Hematopoietic multipotent progenitor cell treated with erythropoietin and hydrocortisone succinate and interleukin-3 and kit ligand, for 17 days (in vitro differentiated cells): ENCODE measurements at regions not wholly inside any gene's neighbourhood (a gene's known extent, or its start where the extent isn't known, plus 50 kb on each side); places are given as distances from the start of the nearest gene placed in this dataset.
"Not testable (repeated sequence)": the region's sequence is repeated elsewhere in the genome, so short reads cannot be mapped to it uniquely, and the experiment has no call there.

ENCODE experiments used
- DNase-seq: peaks from one replicate; pipeline ENCODE4 v3.0.0-alpha.2; 2015; ENCODE audit warnings: low spot score

GRCh38 chr16:59614466-59615240 lies 880.5 kb upstream of the GOT2 start:
- DNase-seq: no peak

- not testable (repeated sequence) for DNase-seq
Measured at GRCh38 chr16:59612910-59613620, 878.9 kb upstream of the GOT2 start.

DNA sequence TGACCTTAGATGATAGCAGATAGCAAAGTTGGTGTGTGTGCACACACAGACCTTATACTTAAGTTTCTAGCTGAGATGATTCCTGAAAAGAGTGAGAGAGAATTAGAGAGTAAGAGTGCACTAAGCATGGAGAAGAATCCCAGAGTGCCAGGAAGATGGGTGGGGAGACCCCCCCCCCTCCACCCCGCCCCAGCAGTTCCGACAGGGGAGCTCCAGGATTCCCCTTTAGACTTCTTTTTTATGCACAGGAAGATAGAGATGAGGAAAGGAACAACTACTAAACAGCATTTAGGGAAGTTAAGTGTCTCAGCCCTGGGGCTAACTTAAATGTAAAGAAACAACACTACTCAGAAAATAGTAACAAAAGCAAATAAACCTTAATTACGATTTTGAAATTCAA lies 878.0 kb upstream of the GOT2 start:
- no peak for DNase-seq

DNA sequence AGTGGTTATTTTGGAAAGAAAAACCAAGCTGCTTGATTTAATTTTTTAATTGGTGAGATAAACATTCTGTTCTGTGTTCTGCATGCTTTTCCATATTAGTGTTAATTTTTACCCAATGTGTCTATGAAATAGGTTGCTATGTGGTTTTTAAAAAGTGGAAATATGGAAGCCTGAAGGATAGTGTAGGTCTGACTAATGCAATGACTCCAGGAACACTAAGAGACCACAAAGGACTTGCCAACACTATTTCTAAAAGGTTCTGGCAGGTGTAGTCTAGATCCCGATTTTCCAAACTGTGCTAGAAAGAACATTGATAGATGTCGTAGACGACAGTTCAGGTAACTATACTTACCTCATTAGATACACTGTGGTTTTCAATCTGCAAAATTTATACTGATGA lies 877.4 kb upstream of the GOT2 start:
- no peak for DNase-seq

DNA sequence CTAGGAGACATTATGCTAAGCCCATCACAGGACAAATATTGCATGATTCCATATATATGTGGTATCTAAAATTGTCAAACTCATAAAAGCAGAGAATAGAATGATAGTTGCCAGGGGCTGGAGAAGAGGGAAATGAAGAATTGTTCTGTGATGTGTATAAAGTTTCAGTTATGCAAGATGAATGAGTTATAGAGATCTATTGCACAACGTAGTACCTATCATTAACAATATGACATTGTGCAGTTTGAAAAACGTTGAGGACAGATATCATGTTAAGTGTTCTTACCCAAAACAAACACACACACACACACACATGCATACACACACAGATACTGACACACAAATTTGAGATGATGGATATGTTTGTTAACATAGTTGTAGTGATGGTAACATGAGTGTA lies 871.6 kb upstream of the GOT2 start:
- no peak for DNase-seq

- DNase-seq: no peak
Measured at GRCh38 chr16:59604354-59604753, 870.2 kb upstream of the GOT2 start.

- no peak for DNase-seq
Measured at GRCh38 chr16:59601452-59601851, 867.3 kb upstream of the GOT2 start.

GRCh38 chr16:59597269-59597668 lies 863.2 kb upstream of the GOT2 start:
- DNase-seq: no peak

DNA sequence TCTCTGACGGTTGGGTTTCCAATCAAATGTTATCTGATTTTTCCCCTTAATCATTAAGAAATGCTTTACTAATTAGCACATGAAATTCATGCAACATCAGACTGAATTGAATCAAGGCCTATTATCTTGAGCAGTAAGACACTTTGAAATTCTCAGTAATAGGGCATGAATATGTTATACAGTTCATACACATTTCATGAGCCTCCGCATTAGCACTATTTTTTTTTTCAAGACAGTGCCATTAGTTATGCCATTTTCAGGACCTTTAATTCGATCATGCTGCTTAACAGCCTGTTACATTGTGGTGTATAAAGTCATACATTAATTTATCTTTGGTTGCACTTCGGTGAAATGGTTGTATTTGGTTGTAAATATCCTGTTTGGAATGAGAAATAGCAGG lies 862.6 kb upstream of the GOT2 start:
- DNase-seq: no peak

DNA sequence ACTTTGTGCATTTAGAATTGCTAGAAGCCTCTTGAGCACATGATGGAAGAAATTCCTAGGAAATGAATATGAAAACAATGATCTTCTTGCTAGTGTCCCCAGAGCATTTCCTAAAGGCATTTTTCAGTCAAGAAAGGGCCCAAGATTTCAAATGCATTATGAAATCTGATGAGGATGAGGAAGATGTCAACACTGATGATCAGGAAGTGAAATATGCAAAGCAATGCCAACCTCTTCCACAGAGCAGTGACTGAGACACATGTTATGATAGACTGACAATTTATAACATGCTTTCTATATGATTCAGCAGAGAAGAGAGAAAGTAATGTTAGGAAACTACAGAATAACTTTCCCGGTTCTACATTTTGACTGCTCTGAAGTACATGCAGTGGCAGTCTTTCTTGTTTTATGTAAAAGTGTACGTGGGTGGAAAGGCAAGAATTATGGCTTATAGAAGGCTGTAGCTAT lies 859.1 kb upstream of the GOT2 start:
- no peak for DNase-seq

- no peak for DNase-seq
Measured at GRCh38 chr16:59591480-59591879, 857.4 kb upstream of the GOT2 start.

GRCh38 chr16:59590845-59591244 lies 856.7 kb upstream of the GOT2 start:
- DNase-seq: no peak

- DNase-seq: no peak
Measured at GRCh38 chr16:59586331-59586730, 852.2 kb upstream of the GOT2 start.

- DNase-seq: no peak
Measured at GRCh38 chr16:59574296-59574695, 840.2 kb upstream of the GOT2 start.

- DNase-seq: no peak
Measured at GRCh38 chr16:59573528-59574271, 839.6 kb upstream of the GOT2 start.

DNA sequence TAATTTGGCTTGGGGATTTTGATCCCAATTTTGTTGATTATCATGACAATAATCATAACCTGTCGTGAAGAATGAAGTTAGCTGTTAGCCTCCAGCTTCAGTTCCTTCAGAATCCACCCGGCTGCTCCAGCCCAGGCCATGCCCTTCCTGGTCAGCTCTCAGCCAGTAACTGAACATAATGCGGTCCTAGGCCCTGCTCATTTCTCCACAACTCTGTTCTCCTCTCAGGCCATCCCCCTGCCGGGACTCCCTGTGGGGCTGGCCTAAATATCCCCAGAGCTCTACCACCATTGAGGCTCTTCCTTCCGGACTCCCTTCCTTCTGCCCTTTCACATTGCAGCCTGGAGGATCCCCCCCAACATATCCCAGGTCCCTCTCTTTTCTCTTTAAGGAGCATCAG lies 833.4 kb upstream of the GOT2 start:
- no peak for DNase-seq

DNA sequence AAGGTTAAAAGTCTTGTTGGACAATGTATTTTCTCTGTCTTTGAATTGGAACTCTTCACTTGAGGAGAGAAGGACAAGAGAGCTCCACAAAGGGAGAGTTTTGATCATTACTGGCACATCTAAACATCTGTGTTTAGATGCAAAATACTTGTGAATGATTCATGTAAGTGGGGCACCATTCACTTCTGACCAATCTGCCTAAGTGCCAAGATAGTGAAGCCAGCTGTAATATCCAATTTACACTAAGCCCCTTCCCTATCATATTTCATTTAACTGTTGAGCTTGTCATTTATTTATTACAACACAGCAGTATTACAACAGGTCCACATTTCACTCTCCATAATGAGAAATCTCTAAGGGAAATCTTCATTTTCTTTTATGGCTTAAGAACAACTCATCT lies 832.3 kb upstream of the GOT2 start:
- no peak for DNase-seq

DNA sequence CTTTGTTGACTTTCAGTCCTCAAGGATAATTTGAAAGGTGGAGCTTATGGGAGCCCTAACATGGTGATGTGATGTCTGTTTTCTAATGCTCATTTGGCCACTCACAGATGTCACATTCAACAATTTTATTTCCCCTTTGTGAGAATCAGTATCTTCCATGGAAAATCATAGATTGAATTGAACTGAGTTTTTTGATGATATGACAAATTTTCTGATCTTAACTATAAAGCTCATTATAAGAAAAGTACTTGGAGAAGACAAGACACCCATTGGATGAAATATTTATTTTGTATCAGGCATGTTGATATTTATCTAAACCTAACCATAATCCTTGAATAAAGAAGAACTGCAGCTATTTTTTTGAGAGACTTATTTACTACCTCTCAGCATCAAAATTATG lies 824.6 kb upstream of the GOT2 start:
- no peak for DNase-seq

DNA sequence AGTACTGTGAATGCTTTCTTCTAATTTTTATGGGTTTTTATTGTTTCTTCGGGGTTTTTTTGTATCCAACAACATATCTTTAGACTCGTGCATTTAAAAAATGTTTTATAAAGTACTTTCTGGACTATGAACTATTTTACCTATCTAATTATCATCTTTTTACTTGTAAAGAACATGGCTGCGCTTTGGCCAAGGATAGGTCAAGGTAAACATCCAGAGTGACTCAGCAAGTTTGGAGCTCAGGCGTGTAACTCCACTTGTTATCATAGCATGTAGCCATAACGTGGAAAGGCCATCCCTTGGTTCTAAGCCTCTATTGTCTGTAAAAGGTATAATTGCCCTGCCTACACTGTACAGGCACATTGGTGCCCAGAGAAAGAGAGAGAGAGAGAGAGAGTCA lies 818.0 kb upstream of the GOT2 start:
- no peak for DNase-seq

- no peak for DNase-seq
Measured at GRCh38 chr16:59545721-59546120, 811.6 kb upstream of the GOT2 start.

- no peak for DNase-seq
Measured at GRCh38 chr16:59543641-59544040, 809.5 kb upstream of the GOT2 start.

DNA sequence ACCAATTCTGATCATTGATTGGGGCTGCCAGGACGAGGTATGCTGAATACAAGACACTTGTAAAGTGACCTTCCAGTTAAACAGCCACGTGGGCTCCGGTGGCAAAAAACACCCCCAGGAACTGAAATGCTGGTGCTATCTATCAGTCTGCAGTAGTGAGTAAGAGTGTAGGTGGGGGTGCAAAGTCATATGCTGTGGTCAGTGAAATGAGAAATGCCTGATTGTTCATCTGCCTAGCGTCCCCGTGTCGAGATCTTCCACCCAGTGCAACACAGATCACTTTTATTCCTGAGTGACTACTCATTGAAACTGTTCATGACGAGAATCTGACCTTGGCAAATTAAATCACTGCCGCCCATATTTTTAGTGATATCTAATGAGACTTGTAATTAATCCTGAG lies 806.5 kb upstream of the GOT2 start:
- DNase-seq: no peak

DNA sequence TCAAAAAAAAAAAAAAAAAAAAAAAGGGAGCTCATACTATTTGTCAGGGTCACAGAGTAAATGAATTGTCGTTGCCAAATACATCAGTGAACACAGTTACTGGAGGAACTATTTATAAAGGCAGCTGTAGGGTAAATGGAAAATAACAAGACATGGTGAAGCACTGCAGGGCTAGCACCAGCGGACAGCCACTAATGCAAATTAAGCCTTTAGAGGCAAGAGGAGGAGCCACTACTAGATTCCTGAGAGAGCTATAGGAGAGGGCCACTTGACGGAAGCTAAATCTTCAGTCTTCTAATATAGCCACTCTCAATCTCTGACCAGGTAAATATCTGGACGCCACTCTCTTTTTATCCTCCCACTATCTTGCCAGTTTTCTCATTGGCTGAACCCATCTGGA lies 801.2 kb upstream of the GOT2 start:
- no peak for DNase-seq
